ENCODE measurements at regions not wholly inside any gene's neighbourhood (a gene's known extent, or its start where the extent isn't known, plus 50 kb on each side); places are given as distances from the start of the nearest gene placed in this dataset.

GRCh38 chr6:9507136-9507895 lies 907.6 kb downstream of the TFAP2A start:
- DNase-seq, result no peak

GRCh38 chr6:9504191-9504590 lies 910.7 kb downstream of the TFAP2A start:
- no peak for DNase-seq

GRCh38 chr6:9503111-9503761 lies 911.6 kb downstream of the TFAP2A start:
- no peak for DNase-seq

DNA sequence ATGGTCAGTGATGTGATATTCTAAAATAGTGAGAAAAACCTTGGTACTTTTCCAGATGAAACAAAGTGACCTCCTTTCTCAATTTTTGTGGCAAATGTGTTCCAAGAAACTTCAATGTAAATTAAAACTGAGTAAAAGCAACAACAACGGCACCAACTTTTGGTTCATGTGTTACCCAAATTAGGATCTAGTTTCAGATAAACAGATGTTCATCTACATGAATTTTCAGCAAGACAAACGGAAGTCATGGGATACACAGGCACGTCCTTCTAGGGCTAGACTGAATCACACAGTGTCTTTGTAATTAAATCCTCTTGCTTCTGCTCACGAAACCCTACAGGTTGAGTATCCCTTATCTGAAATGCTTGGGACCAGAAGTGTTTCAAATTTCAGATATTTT lies 915.2 kb downstream of the TFAP2A start:
- DNase-seq, result no peak

GRCh38 chr6:9496837-9497236 lies 918.0 kb downstream of the TFAP2A start:
- no peak for DNase-seq

- no peak for DNase-seq
Measured at GRCh38 chr6:9494864-9495263, 920.0 kb downstream of the TFAP2A start.

DNA sequence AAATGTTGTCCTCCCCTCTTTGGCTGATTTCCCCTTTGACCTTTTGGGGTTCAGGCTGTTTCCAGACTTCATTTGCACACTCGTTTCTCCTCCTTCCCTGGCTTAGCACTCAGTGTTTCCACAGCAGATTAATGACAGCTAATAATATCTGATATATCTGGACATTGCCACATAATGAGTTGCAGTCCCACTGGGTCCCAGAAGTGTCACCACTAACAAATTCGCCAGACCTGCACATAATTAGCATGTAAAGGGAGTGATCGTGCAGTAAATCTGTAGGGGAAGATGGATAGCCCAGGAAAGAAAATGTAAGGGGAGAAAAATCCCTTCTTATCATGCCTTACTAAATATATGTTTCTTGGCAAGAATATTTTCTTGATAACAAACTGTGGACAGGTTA lies 922.1 kb downstream of the TFAP2A start:
- no peak for DNase-seq

GRCh38 chr6:9487128-9487527 lies 927.7 kb downstream of the TFAP2A start:
- DNase-seq, result no peak

GRCh38 chr6:9485992-9486391 lies 928.9 kb downstream of the TFAP2A start:
- no peak for DNase-seq

DNA sequence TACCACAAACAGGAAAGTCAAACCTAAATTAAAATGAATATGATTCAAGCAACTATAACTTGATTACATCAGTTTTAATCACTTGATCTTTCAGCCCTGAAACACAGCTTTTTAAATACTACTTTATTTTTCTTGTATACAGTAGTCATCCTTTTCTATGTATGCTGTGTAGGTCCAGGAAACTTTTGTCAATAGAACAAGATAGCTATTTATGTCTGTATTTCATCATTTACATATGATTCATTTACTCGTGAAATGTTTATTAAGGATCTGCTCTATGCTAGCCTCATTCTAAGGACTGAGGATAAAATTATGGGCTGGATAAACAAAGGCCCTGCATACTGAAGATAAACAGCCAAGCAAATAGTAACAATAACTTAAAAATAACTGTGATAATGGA lies 930.2 kb downstream of the TFAP2A start:
- DNase-seq, result no peak

GRCh38 chr6:9484091-9484490 lies 930.8 kb downstream of the TFAP2A start:
- no peak for DNase-seq

DNA sequence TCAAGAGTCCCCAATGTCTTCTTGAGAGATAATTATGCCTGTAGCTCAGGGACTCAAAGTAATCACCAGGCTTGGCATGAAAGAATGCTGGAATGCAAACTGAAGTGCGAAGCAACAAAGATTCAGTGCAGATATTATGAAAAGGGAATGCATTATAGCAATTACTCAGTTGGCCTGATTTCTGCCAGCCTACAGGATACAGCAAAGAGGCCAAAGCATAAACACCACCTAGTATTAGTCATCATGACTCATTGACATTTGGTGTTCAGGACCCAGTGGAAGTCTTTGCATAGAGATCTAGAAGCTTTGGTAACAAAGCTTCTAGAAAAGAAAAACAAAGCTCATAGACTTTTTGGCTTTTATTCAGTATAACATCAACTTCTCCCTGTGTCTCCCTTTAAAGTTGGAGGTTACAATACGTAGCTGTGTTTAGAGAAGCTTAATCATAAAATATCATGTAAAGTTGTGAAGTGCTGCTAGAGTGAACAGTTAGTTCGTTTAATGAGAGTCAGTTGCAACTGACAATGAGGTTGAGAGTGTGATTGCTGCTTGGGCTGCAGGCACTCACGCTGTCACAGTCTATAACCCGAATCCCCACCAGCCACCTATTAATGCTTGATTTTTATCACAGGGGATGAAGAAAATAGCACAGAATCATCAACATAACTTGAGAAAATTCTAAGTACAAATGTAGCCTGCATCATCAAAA lies 932.7 kb downstream of the TFAP2A start:
- no peak for DNase-seq

GRCh38 chr6:9481292-9482029 lies 933.4 kb downstream of the TFAP2A start:
- DNase-seq, result no peak

- DNase-seq, result no peak
Measured at GRCh38 chr6:9468277-9468676, 946.6 kb downstream of the TFAP2A start.

DNA sequence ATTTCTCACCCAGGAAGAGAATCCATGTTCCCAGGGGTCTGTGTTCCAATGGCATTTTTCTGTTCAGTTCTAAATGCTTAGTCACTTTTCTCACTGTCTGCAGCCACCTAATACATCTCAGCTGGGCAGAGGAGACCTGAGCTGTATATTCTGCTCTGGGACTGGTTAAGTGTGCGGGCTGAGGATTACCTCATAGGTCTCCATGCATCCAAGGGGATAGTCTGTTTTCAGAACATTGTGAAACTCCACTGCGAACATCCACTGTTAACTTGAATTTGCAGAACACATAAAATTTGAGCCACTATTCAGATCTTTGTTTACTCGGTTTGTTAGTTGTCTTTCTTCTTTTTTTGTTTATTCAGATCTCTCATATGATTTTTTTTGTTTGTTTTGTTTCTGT lies 947.1 kb downstream of the TFAP2A start:
- no peak for DNase-seq

GRCh38 chr6:9464583-9464982 lies 950.3 kb downstream of the TFAP2A start:
- no peak for DNase-seq

DNA sequence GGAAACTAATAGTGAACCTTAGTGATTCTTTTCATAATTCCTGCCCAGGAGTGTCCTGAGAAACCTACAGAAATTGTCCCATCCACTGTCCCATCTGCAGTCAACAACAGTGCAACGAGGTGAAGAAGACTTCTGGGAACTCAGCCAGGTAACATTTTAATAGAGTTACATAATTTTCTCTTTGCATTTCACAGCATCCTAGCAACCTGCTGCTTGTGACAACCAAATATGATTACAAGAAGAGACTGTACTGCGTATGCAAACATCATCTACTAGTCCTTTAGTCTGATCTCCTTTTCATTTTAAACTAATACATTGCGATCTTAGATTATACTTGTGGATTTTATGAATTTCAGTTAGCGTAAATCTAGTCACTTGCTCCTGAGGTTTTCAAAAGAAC lies 951.6 kb downstream of the TFAP2A start:
- no peak for DNase-seq

GRCh38 chr6:9461188-9461587 lies 953.7 kb downstream of the TFAP2A start:
- DNase-seq, result no peak

- no peak for DNase-seq
Measured at GRCh38 chr6:9458424-9458823, 956.5 kb downstream of the TFAP2A start.

DNA sequence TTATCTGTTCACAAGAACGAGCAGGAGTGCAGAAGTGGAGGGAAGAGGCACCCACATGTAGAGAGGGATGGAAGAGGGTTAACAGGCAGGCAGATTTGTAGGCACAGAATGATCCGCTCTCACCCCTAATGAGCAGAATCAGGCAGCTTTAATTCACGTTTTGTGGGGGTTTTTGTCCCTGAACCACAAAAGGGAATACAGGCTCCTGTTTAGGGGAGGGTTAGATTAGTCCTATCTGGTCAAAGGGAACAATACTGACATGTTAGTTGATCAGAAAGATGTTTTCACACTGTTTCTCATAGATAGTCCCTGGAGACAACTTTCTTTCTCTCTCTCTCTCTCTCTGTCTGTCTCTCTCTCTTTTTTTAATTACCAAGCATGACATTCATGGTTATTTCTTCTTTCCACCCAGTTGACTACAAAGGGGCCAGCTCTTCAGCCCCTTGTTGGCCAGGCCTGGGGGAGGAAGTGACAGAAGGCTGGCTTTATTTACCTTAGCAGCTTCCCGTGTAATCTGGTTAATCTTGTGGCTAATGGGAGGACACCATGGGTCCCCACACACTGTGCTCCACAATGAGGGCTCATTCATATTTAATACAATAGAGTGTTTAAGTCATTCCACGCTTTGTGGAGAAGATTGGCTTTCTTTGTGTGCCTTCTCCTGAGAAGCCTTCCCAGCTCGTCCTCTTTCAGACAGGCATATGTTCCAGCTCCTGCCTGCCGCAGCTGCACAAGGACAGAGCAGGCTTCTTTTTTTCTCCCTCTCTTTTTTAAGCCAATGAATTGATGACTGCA lies 958.8 kb downstream of the TFAP2A start:
- DNase-seq, result no peak

DNA sequence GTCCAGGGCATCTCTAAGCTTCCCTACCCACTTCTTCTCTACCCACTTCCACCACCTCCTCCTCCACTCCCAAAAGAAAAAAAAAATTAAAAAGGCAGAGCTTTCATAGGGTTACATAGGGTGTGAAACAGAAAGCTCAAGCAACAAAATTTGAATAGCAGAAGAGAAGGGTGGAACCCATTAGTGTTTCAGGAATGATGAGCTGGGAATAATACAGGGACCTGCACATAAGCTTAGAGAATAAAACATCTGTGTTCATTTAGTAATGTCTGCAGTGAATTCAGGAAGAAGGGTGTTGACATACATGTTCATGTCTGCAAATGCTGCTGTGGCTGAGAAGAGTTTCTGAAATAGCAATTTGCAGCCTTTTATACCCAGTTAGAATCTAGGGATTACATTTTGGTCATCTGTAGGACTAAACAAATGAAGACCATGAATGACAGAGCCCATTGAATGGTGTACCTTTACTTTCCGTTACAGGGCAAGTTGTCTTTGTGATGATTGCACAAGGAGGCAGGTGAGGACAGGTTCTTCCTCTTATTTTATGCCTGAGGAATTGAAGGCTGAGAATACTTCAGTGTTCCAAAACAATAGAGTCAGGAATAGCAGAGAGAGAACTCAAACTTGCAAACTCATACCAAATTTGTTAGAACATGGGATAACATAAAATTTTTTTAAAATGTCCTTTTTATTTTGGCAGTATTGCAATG lies 975.1 kb downstream of the TFAP2A start:
- DNase-seq, result no peak

- DNase-seq, result no peak
Measured at GRCh38 chr6:9437836-9438235, 977.0 kb downstream of the TFAP2A start.
